HG02943 (cell line): ENCODE measurements at regions not wholly inside any gene's neighbourhood (a gene's known extent, or its start where the extent isn't known, plus 50 kb on each side); places are given as distances from the start of the nearest gene placed in this dataset.
"Not testable (repeated sequence)": the region's sequence is repeated elsewhere in the genome, so short reads cannot be mapped to it uniquely, and the experiment has no call there.

Experiments used
- ATAC-seq: cut with Tn5 transposase; IDR thresholded peaks from one replicate; pipeline ENCODE4 v1.9.1; 2021; ENCODE audit warnings: mild to moderate bottlenecking, low read depth, moderate library complexity; ENCODE audit not compliant: unreplicated experiment

DNA sequence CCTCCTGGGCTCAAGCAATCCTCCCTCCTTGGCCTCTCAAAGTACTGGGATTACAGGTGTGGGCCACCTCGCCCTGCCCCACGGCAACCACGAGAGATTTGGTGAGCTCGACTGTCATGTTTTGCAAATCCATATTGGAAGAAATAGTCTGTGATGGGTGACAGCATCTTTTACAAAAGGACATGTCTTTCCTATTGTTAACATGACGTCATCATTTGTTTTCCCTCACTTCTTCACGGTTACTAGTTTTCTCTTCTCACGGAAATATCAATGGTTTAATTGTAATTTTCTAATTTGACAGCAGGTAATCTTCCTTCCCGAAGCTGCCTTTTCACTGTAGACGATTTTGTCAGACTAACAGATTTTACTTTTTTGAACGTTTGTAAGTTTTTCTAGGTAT, 110.8 kb upstream of the GREM2 start:
- ATAC-seq = no peak

DNA sequence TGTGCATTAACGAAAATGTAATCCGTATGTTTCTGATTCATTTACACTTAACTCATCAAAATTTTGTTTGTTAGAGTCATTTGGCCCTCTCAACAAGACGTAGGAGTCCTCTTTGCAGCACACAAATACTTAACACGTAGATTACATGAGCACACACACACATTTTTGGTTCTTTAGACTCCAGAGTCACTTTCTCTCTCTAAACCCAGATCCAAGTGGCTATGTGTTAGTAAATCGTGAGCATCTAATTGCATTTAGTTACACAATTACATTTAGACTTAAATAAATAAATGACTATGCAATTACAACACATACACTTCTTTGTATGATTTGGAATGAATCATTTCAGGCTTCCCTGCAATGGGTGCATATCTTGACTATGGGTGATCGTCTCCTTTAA, 109.0 kb upstream of the GREM2 start:
- ATAC-seq = no peak

- ATAC-seq = no peak
Observed at GRCh38 chr1:240719953-240720700, 108.2 kb upstream of the GREM2 start.

- ATAC-seq = not testable (repeated sequence)
Observed at GRCh38 chr1:240716538-240716937, 104.6 kb upstream of the GREM2 start.

GRCh38 chr1:240714568-240715292, 102.8 kb upstream of the GREM2 start:
- ATAC-seq = no peak

GRCh38 chr1:240712014-240712731, 100.2 kb upstream of the GREM2 start:
- no peak for ATAC-seq

- no peak for ATAC-seq
Observed at GRCh38 chr1:240711020-240711419, 99.1 kb upstream of the GREM2 start.

GRCh38 chr1:240709676-240710075, 97.7 kb upstream of the GREM2 start:
- ATAC-seq = no peak

DNA sequence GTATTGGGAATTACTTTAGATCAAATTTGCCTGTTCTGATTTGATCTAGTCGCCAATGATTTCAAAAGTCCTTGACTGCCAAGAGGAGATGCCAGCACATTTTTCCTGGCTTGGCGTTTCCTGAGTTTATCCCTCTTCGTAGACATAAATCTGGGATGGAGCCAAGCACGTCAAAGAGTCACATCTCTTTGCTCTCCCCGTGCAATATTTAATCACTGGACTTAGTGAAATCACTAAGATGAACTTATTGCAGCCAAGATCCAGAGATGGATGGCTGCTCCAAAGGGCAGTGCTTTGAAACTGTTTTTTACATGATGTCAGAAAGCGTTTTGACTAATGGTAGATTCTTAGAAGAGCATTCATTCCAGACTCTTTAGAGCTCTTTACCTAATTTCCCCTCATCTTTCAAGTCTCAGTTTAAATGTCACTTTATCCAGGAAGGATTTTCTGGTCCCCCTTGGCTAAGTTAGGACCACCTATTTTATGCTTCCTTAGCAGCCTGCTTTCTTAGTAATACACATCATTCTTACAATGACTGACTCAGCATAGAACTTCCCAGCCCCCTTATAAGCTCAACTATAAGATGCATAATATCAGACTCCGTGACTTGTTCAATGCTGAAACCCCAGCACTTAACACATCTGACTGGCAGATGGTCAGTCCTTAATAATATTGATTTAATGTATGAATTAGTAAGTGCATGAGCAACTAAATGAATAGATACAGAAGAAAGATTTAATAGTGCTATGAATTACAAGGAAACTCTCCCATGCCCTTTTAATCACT, 94.4 kb upstream of the GREM2 start:
- no peak for ATAC-seq

- no peak for ATAC-seq
Observed at GRCh38 chr1:240705579-240705978, 93.6 kb upstream of the GREM2 start.

- ATAC-seq = no peak
Observed at GRCh38 chr1:240701412-240701811, 89.5 kb upstream of the GREM2 start.

GRCh38 chr1:240695416-240695815, 83.5 kb upstream of the GREM2 start:
- no peak for ATAC-seq

GRCh38 chr1:240693844-240694243, 81.9 kb upstream of the GREM2 start:
- ATAC-seq = no peak

- no peak for ATAC-seq
Observed at GRCh38 chr1:240693036-240693435, 81.1 kb upstream of the GREM2 start.

DNA sequence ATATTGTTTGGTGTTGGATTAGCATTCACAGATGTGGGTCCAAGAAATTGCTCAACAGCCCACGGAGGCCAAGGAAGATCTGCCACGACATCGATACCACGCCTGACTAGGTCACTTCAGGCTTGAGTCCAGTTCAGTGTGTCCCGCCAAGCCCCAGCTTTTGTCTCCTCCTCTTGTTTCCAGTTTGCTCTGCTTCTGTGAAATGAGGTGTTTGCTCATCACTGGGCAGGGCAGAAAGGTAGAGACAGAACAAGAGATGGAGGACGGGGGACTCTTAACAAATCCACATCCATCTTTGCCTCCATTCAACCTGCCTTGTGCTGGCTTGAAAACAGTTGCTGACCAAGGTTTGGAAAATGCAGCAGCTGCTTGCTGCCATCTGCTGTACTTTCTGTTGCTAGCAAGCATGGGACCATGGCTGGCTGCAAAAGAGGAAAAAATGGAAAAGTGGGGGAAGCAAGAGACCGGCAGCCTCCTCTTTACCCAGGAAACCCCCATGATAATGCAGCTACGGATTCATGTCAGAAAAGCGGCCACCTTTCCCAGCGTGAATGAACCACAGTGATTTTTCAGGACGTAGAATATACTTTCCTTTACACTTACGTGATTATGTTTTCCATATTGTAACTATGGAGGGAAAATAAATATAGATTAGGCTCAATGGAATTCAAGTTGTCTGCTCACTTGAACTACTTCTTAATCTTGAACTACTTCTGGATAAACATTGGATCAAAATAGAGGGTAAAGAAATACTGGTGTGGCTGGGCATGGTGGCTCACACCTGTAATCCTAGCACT, 80.2 kb upstream of the GREM2 start:
- ATAC-seq = no peak

- no peak for ATAC-seq
Observed at GRCh38 chr1:240691501-240691900, 79.5 kb upstream of the GREM2 start.

DNA sequence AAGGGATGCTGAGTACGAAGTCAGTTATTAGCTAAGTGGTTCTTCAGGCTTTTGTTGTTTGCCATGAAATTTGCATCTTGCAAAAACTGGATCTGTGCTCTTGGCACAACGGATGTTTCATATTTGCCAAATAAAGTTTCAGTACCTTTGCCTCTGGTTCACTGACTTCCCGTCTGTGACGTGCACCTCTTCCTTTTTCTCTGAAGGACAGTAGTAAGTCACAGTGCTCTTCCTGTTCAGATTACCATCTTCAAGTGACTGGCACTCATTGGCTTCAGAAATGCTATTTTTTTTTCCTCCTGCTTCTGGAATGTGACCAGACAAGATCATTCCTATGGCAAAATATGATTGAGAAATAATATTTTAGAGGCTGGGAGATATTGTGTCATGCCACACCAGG, 75.9 kb upstream of the GREM2 start:
- peak; percentile 77 for ATAC-seq

- ATAC-seq = no peak
Observed at GRCh38 chr1:240683576-240683975, 71.6 kb upstream of the GREM2 start.

- ATAC-seq = no peak
Observed at GRCh38 chr1:240682859-240683242, 70.9 kb upstream of the GREM2 start.
